ENCODE measurements at regions not wholly inside any gene's neighbourhood (a gene's known extent, or its start where the extent isn't known, plus 50 kb on each side); places are given as distances from the start of the nearest gene placed in this dataset.
A peak's percentile ranks its signal among the peaks of the same experiment; 100 is the strongest.

DNA sequence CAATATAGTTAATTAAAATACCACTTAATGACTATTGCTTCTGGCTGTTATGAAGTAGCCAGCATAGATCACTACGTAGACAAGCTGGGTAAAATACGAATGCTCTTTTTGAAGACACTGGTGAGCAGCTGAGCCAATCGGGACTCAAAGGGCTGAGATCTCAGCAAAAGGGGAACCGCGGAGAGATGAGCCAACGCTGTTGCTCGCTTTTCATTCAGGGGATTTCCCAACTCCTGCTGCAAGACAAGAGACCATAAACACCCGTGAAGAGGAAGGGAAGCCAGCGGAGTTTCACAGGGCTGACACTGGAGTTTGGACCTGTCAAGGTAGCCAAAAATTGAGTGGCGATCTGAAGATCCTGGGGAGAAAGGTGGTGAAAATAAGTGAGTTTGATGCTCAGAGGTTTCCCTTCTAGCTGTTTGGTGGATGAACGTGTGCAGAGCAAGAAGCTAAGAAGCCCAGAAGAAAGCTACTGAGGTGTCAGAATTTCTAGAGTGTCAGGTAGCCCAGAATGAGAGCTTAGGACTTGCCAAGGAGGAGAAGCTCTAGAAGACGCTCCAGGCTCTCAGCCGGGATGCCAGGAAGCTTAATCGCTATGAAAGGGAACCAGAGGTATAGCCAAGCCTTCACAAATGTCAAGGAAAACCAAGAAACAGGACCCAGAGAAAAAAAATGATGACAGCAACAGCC is 79.6 kb upstream of the RNU6ATAC start:
- no peak for DNase-seq (ENCODE audit: low read depth in 4 of 4, low spot score in 3 of 4)

- DNase-seq (ENCODE audit: low read depth in 4 of 4, low spot score in 3 of 4): no peak
Observed at GRCh38 chr9:134245179-134245578, 80.8 kb upstream of the RNU6ATAC start.

DNA sequence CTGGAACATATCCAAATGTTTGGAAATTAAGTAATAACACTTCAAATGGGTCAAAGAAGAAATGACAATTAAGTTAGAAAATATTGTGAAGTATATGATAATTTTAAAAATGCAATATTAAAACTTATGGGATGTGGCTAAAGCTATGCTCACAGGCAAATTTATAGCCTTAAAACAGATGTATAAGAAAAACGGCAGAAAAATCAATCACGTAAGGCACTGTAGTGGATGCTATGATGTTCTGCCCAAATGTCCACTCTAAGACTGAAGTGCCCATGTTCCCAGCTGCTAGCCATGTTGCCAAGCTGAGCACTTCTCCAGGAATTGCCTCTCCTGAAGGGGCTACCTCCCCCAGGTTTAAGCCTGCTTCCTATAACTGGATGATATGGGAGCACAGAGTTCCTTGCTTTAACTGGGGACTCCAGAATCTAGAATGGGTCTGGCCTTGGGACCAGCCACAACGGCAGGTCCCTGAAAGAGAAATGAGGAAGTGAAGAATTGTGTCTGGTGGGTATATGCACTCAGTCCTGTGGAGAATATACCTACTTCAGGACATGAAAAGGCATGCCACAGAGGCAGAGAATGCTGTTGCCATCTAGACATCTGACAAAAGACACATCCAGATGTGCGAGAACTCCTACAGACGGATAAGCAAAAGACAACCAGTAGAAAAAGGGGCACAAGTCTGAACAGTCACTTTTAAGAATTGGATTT is 78.2 kb upstream of the RXRA start:
- DNase-seq (ENCODE audit: low read depth in 4 of 4, low spot score in 3 of 4): no peak

GRCh38 chr9:134251296-134252069 is 74.8 kb upstream of the RXRA start:
- no peak for DNase-seq (ENCODE audit: low read depth in 4 of 4, low spot score in 3 of 4)

- no peak for DNase-seq (ENCODE audit: low read depth in 4 of 4, low spot score in 3 of 4)
Observed at GRCh38 chr9:134252084-134252830, 74.0 kb upstream of the RXRA start.

- no peak for DNase-seq (ENCODE audit: low read depth in 4 of 4, low spot score in 3 of 4)
Observed at GRCh38 chr9:134253606-134254205, 72.5 kb upstream of the RXRA start.

- no peak for DNase-seq (ENCODE audit: low read depth in 4 of 4, low spot score in 3 of 4)
Observed at GRCh38 chr9:134258332-134258731, 67.9 kb upstream of the RXRA start.

DNA sequence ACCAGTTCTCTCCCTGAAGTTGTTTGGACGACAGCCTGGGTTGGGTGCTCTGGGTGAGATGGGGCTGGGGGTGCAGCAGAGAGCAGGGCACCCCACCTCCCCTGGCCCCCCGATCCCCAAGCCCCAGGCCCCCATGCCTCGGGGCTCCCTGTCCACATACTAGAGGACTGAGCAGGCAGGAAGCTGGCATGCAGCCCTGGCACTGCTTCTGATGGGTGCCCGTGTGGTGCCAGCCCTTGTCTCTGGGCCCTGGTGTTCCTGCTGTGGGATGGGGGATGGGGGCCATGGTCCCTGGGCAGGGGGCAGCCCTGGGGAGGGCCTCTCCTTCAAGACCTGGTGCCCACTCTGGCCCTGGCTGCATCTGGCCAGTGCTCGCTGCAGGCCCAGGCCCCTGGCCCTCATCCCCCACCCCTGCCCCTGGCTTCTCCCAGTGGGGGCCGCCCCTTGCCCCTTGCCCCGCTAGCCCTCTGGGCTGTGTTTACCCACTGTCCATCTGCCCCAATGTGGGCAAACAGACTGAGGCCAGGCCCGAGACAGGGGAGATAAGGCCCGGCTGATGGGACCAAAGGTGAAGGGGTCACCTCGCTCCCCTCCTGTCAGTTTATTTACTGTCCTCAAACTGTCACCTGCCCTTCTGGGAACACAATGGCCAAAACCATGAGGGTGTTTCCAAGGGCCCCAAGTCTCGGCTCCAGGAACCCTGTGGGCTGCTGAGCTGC is 67.3 kb upstream of the RXRA start:
- no peak for DNase-seq (ENCODE audit: low read depth in 4 of 4, low spot score in 3 of 4)

GRCh38 chr9:134259708-134260107 is 66.5 kb upstream of the RXRA start:
- no peak for DNase-seq (ENCODE audit: low read depth in 4 of 4, low spot score in 3 of 4)

DNA sequence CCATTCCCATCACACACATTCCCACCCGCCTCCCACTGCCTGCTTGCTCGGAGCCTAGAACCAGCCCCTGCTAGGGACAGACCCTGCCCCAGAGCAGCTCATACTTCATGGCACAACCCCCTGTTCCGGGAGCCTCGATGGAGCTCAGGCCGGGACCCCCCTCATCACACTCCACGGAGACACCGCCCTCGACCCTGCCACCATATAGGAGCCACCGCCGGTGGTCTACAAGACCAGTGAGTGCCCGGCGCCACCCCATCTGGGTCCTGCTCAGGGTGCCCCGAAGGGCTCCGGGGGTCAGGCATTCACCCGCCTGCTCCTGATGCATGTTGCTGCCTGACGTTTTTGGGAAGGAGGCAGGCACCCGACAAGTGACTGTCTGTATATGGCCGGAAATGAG is 65.5 kb upstream of the RXRA start:
- no peak for DNase-seq (ENCODE audit: low read depth in 4 of 4, low spot score in 3 of 4)

GRCh38 chr9:134262035-134262434 is 64.2 kb upstream of the RXRA start:
- DNase-seq (ENCODE audit: low read depth in 4 of 4, low spot score in 3 of 4): no peak

DNA sequence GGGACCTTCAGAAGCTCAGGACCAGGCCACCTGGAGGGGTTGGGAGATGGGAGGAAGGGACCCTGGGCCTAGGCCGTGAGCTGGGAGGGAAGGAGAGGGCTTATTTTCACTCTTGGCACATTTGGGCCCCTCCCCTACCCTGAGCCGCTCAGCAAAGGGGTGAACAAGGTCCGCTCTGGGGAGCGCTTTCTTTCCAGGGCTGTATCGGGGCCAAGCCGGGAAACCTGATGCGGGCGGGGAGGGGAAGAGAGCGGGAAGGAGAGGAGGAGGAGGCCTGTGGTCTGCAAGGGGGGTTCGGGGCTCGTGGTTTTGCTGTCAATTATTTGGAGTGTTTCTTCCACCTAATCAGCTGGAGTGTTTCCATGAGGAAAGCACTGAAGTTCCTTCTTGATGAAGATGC is 62.7 kb upstream of the RXRA start:
- DNase-seq (ENCODE audit: low read depth in 4 of 4, low spot score in 3 of 4): peak in 1 of 4 donors; percentile 17

GRCh38 chr9:134264169-134264568 is 62.1 kb upstream of the RXRA start:
- no peak for DNase-seq (ENCODE audit: low read depth in 4 of 4, low spot score in 3 of 4)

DNA sequence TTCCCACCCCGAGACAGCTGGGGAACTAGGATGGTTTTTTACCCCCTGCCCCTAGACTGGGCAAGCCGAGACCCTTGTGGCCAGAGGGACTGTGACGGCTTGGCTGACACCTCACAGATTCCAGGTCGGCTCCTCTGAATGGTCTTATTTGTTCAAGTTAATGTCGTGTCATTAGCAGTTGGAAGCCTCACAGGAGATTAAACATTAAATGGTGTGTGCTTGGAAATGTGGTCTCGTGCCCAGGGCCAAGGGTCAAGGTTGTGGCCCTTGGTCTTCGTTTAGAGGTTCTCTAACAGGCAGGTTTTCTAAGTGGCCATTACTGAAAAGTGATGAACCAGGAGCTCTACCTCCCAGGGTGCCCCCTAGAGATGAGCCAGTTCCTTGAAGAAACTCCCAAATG is 61.2 kb upstream of the RXRA start:
- DNase-seq (ENCODE audit: low read depth in 4 of 4, low spot score in 3 of 4): no peak

GRCh38 chr9:134266418-134266817 is 59.8 kb upstream of the RXRA start:
- no peak for DNase-seq (ENCODE audit: low read depth in 4 of 4, low spot score in 3 of 4)

- DNase-seq (ENCODE audit: low read depth in 4 of 4, low spot score in 3 of 4): no peak
Observed at GRCh38 chr9:134267305-134267880, 58.9 kb upstream of the RXRA start.

DNA sequence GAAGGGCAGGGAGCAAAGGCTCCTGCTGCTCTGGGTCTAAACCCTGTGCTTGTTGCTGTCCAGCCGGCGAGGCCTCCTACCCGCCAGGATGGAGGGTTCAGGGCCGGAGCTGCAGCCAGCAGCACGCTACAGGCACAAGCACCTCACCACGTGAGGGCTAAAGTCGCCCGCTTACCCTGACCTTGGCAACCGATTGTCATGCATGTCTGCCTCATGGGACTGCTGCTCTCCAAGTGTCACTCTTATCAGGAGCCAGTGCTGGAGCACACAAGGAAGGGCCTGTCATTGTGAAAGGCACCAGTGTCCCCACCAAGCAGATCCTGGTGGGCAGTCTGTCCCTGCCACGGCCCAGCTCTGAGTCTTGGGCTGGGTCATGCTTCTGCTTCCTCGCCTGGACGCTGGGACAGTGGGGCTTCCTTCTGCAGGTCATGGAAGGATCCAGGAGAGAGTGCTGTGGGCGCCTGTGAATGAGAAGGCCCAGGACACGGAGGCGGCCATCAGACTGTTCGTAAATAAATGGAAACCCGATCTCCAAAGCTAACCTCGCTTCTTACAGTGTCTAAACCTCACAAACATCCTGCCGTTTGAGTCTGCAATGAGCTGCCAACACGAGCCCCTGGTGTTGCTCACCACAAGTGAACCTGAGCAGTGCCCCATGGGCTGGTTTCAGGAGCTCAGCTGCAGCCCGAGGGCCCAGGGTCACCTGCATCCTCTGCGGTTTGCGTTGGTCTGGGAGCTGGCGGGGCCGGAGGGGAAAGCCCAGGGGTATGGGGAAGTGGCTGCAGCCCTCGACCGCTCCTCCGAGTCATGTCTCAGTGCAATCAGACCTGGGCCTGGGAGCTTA is 58.2 kb upstream of the RXRA start:
- no peak for DNase-seq (ENCODE audit: low read depth in 4 of 4, low spot score in 3 of 4)

- no peak for DNase-seq (ENCODE audit: low read depth in 4 of 4, low spot score in 3 of 4)
Observed at GRCh38 chr9:134268747-134269146, 57.5 kb upstream of the RXRA start.

Data from right renal pelvis (tissue), 4 donors.